ENCODE measurements at regions not wholly inside any gene's neighbourhood (a gene's known extent, or its start where the extent isn't known, plus 50 kb on each side); places are given as distances from the start of the nearest gene placed in this dataset.
"Not testable (repeated sequence)": the region's sequence is repeated elsewhere in the genome, so short reads cannot be mapped to it uniquely, and the experiment has no call there.

GRCh38 chr1:157407917-157408525, 144.3 kb downstream of the FCRL5 start:
- DNase-seq = no peak

DNA sequence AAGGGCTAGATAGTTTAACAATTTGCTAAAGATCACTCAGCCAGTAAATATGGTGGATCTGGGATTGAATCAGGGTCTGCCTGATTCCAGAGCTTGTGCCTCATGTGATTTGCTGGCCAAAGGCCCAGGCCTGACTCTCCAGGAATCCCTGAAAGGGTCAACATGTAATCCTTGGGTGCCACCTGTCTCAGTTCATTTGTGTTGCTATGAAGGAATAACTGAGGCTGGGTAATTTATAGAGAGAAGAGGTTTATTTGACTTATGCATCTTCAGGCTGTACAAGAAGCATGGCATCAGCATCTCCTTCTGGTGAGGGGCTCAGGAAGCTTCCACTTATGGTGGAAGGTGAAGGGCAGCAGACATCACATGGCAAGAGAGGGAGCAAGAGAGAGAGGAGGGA, 144.9 kb downstream of the FCRL5 start:
- DNase-seq = no peak

DNA sequence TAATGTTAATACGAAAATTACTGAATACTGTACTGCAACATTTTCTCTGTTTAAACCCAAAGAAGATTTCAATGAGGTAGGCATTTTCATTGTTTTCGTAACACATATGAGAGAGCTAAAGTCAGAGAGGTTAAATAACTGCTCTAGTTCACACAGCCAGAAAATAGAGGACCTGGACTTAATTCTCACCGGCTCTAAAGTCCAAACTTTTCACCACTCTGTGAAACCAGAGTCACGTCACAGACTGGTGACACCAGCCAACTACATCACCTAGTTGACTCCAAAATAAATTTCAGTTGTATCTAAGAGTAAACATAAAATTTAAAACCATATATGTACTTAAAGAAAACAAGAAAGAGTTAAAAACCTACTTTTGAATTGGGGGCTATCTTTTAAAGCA, 146.7 kb downstream of the FCRL5 start:
- no peak for DNase-seq

DNA sequence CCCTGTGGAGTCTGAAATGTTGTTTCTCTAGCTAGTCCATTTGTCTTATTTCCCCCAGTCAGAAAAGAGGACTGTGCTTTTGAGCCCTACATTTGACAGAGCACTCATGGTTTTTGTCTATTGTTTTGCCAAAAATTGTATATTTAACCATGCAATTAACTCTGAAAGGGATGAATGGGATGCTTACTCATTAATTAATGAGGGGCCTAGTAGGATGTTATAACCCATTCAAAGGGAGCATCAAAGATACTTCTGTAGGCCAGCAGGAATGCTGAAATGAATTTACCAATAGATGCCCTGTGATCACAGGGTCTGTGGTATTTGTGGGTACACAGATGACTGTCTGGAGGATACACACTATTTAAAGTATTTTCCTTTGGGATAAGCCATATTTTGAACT, 147.7 kb downstream of the FCRL5 start:
- DNase-seq = no peak

DNA sequence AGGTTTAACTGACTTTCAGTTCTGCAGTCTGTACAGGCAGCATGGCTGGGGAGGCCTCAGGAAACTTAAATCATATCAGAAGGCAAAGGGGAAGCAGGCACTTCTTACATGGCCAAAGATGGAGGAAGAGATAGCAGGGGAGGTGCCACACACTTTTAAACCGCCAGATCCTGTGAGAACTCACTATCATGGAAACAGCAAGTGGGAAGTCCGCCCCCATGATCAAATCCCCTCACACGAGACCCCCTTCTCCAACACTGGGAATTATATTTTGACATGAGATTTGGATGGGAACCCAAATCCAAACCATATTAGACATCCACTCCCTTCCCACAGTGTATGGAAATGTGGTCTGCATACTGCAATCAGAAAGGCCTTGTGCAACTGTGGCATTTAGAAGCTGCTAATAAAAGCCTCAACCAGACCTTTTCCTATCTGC, 148.2 kb downstream of the FCRL5 start:
- no peak for DNase-seq

- peak; percentile 44 for DNase-seq
Measured at GRCh38 chr1:157403608-157404007, 148.7 kb downstream of the FCRL5 start.

- DNase-seq = peak; percentile 75
Measured at GRCh38 chr1:157403203-157403602, 149.1 kb downstream of the FCRL5 start.

GRCh38 chr1:157400766-157401165, 151.5 kb downstream of the FCRL5 start:
- peak; percentile 86 for DNase-seq

DNA sequence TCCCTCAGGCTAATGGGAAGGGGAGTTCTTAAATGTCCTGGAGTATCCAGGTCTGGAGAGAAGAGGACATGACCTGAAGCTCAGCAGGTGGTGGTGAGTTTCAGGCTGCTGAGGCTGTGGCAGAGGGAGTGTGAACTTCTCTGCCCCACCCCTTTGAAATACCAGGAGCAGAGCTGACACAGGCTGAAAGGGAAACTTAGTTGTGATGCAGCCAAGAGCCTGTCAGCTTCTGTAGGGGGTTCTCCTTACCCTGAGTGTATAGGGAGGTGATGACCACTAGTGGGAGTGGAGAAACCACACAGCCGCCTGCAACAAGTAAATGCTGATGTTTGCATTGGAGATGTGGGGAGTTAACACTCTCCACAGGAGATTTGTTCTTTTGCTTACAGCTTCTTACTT, 152.3 kb downstream of the FCRL5 start:
- no peak for DNase-seq

DNA sequence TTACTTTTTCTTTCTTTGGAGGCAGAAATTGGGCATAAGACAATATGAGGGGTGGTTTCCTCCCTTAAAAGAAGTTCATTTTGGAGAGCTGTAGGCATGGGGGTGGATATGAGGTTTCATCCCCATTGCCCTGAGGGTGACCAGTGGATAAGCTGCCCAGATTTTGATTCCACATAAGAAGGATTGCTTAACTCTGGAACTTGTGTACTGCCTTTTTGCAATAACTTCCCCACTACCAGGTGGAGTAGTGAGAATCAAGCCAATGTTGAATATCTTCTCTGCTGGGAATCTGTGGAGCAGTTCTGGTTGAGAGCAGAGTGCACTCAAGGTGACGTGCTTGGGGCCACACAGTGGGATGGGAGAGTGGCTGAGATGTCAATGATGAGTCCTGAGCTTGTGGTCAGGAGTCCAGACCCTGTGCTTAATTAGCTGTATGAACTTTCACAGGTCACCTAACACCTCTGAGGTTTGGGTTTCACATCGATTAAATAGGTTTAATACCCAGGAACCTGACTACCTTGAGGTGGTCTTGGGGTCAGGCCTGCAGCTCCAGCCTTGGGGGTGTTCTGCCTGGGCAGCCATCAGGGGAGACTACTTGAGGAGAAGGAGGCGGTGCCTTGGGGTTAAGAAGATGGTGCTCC, 152.9 kb downstream of the FCRL5 start:
- no peak for DNase-seq

DNA sequence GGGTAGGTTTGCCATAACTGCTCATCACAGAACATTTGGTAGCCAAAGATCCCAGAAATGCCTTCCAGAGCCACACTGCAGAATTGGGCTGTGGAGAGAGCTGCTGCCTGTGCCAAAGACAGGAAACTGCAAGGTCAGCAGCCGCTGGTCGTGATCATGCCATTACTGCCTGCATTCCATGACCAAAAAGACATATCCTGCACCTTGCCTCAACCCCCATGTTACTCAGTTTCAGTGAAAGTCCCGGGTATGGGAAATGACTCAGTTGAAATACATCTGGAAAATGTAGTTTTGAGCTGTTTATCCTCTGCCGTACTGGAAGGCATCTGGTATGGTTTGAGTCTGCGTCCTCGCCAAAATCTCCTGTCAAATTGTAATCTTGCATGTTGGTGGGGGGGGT, 161.7 kb downstream of the FCRL5 start:
- peak; percentile 84 for DNase-seq

- DNase-seq = no peak
Measured at GRCh38 chr1:157388057-157388456, 164.3 kb downstream of the FCRL5 start.

DNA sequence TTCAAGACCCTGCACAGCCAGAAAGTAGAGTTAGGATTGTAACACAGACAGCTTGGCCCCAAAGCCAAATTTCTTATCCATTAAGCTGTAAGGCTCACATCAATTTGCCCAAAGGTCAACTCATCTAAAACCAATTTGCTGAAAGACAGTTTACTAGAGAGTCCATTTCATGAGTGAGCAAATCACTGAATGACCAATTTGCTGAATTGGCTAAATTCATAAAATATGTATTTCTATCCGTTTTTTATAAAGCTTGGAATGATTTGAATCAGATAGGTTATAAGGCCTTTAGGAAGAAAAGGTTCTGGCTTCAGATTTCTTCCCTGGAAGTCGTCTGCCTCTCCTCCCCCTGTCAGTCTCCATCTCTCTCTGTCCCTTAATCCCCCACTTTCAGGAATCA, 168.1 kb downstream of the FCRL5 start:
- no peak for DNase-seq

DNA sequence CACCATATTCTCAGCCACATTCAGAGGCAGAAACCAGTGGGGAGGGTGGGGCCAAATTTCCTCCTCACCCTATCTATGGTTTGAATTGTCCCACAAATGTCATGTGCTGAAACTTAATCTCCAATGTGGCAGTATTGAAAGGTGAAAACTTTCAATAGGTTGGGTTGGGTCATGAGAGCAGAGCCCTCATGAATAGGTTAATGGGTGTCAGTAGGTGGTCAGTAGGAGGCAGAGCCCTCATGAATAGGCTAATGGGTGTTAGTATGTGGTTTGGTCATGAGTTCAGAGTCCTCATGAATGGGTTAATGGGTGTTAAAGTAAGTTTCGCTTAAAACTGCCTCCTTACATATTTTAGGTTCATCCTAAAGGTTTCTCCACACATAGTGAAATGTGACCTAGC, 170.0 kb downstream of the FCRL5 start:
- DNase-seq = no peak

GRCh38 chr1:157380523-157380922, 171.8 kb downstream of the FCRL5 start:
- no peak for DNase-seq

GRCh38 chr1:157377280-157377713, 175.0 kb downstream of the FCRL5 start:
- peak; percentile 82 for DNase-seq

DNA sequence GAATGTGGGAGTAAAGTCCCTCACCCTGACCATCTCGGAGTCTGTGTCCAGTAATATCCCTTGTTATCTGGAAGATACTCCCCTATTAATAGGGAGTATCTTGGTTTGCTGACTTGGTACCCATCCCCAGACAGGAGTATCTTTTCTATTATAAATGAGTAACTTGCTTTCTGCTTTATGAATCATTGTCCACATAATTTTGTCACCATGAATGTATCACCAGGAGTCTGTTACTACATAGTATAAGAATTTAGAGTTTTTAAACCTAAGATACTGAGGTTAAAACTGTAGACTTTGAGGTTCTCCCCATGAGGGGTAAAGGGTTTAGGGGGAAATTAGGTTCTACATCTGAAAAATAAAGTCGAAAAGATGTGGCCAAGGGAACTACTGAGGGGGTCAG, 175.6 kb downstream of the FCRL5 start:
- no peak for DNase-seq

DNA sequence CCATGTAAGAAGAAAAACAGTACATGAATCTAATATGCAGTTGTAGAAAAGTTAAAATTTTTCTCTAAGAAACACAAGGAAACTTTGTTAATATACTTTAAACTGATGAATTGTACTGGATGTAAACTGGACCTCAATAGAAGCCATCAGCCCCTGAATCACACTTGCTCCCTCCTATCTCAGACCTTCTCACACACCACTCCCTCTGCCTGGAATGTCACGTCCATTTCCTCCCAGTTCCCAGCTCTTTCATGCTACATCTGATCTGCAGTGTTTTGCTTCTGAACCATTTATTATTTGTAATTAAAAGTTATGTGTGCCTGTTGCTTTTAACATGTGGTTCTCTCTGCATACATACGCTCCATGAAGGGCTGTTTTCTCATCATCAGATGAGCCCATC, 180.0 kb downstream of the FCRL5 start:
- DNase-seq = not testable (repeated sequence)

DNA sequence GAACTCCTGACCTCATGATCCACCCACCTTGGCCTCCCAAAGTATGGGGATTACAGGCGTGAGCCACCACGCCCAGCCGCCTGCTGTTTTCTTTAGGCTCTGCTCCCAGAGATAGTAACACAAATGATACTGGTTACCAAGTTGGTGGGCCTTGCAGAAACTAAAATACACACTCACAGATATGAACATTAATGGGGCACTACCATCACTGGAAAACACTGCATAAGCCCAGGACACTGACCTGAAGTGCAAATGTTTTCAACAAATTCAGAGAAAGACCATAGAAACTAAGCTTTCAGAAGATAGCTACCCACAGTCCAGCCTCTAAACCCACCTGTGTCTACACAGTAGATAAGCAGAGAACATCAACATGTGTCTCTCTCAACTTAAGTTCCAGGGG, 180.5 kb downstream of the FCRL5 start:
- DNase-seq = no peak

- no peak for DNase-seq
Measured at GRCh38 chr1:157371221-157371620, 181.1 kb downstream of the FCRL5 start.

DNA sequence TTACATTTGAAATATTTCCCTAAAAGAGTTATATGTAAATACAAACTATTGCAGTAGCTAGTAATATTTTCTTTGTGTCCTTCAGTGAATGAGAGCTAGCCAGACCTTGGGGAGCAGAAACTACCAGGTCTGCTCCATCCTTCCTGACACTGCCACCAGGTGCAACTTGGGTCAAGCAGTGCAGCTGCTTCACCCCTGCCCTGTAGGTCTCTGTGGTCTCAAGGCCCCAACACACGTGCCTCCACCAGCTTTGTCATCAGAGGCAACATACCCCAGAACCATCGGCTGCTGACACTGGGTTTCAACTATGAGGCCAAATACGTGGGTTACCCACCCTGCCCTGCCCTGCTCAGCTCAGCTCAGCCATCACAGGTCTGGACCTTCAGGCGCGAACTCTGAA, 181.6 kb downstream of the FCRL5 start:
- DNase-seq = no peak

- peak; percentile 79 for DNase-seq
Measured at GRCh38 chr1:157369808-157370521, 182.3 kb downstream of the FCRL5 start.

DNA sequence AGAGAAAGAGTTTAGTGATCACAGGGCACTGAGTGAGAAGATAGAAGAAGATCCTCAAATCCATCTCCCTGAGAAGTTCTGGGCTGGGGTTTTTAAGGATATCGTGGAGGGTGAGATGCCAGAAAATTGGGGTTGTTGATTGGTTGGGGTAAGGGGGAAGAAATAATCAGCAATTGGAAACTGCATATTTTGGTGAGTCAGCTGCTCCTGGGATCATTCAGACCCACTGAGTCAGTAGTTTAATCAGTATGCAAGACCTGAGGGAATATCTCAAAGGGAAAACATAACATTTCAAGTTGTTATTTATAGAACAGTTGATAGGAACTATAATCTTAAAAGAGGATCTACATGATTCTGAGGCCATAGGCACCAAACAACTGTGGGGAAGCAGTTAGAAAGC, 183.4 kb downstream of the FCRL5 start:
- DNase-seq = not testable (repeated sequence)

DNA sequence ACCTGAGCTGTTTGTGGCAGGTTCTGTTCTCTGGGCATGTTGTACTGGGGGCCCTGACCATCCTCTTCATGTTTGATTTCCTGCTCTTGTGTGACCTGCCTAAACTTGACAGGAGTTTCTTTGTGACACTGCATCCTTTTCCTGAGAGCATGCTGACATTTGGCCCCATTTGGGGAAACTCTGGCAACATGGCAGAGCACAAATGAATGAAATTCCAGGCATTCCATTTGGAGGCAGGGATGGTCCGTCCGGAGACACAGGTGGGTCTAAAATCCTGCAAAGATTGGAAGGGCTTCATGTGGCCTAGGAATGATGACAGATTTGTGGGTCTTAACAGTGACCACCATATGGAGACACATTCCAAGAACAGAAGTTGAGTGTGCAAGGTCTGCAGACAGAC, 184.0 kb downstream of the FCRL5 start:
- DNase-seq = no peak

Measured in islet precursor cell (in vitro differentiated cells).